NK-92 (cell line): ENCODE measurements at regions not wholly inside any gene's neighbourhood (a gene's known extent, or its start where the extent isn't known, plus 50 kb on each side); places are given as distances from the start of the nearest gene placed in this dataset.
"Not testable (repeated sequence)": the region's sequence is repeated elsewhere in the genome, so short reads cannot be mapped to it uniquely, and the experiment has no call there.

Experiments
- DNase-seq: peaks from one replicate; lab custom pipeline; 2025; ENCODE audit not compliant: unreplicated experiment; lab: John Stamatoyannopoulos, UW

GRCh38 chr13:79190932-79191331, 215.1 kb downstream of the RBM26 start:
- no peak for DNase-seq

DNA sequence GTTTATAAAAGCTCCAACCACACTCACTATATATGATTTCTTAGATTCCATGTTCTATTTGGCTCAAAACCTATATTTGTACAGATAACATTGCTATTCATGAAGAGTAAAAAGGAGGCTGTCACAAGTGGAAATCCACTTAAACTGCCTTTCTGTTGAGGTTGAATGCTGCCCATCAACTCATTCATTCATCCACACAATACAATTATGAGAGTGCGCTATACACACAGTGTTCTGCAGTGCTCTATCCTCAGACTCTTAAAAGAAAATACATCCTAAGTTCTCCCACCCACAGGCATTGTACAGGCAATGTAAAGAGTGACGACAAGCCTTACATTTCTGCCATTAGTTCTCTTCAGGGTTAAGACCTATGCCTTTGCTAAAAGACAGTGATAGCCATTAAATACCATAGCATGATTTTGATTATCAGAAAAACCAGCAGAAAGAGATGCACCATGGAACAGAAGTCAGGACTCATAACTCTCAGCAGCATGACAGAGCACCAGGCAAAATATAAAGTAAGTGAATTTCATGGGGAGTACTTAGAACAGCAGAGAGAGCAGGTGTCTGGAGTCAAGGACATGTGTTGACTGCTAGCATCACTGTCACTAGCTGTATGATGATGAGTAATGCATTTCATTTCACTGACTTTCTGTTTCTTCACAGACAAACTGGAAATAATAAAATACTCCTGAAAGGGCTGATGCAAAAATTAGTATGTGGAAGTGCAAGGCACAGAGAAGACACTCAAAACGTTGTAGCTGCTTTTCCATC, 218.0 kb downstream of the RBM26 start:
- no peak for DNase-seq

GRCh38 chr13:79185580-79185979, 220.5 kb downstream of the RBM26 start:
- DNase-seq: no peak

DNA sequence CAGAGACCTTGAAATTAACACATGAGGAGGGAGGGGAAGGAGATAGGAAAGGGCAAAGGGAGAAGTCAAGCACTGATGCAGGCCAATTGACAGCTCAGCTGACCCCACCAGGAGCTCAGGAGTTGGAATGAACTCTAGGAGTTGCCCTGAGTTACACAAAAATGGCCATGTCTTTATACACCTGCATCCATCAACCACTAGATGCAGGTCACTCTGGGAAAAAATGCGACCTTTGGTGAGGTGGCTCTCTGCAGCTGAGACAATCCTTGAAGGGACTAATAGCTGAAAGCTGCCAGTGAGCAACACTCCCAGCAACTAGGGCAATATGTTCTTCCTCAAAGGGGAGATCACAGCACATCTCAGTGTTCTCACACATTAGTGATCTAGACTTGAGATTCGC, 222.8 kb downstream of the RBM26 start:
- DNase-seq: no peak

DNA sequence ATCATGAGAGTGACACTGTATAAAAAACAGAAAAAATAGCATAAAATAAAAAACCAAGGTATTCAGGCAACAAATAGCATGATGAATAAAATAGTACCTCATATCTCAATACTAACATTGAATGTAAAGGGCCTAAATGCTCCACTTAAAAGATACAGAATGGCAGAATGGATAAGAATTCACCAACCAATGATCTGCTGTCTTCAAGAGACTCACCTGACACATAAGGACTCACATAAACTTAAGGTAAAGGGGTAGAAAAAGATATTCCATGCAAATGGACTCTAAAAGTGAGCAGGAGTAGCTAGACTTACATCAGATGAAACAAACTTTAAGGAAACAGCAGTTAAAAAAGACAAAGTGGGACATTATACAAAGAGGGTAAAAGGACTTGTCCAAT, 232.4 kb downstream of the RBM26 start:
- not testable (repeated sequence) for DNase-seq

GRCh38 chr13:79172924-79173323, 233.1 kb downstream of the RBM26 start:
- not testable (repeated sequence) for DNase-seq

DNA sequence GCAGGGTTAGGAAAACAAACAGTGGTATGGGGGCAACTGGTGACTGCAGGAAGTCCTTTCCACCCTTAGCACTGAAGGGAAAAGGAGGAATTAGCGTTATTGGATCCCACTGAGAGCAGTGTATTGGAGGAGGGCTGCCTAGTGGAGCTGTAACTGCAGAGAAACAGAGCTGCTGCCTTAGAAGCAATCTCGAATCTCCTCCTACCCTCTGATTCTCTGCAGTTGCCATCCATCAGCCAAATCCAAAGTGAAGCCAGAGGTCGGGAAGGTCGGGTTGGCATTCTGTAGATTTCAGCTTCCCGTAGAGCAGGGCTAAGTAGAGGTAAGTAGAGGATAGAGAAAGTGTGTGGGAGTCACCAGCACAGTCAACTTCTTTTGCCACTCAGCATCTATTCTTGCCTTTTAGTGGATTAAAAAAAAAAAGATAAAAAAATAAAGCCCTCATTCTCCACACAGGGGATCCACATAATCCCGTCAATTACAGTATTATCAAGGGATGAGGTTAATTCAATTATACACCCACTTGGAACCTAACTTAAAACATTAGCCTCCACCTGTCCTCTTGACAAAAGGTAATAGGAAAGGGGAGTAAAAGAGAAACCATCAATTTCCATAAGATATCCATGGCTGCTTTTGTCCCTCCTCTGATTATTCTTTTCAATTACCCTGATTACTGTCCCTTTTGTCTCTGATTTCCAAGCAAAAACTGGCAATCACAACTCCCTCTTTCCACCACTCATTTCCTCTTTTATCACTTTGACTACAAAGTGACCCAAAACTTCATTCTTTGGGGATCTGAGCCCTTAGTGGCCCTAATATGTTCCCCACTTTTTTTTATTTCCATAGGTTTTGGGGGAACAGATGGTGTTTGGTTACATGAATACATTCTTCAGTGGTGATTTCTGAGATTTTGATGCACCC, 234.7 kb downstream of the RBM26 start:
- DNase-seq: no peak

DNA sequence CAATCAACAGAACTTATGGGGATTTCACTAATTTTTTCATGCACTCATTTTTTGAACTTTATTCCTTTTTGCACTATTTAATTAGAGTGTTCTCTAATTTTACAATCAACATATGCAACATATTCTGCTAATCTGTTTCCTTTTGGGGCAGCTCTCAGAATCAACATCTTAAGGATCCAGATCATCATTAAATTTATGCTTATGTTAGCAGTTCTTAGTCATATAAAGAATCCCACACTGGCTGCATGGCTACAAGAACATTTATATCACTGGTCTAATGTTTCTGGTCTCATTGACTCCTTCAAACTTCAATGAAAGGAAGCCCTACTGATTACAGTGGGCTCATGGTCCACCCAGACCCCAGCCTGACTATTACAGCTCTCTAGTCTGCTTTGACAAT, 245.2 kb downstream of the RBM26 start:
- DNase-seq: no peak

DNA sequence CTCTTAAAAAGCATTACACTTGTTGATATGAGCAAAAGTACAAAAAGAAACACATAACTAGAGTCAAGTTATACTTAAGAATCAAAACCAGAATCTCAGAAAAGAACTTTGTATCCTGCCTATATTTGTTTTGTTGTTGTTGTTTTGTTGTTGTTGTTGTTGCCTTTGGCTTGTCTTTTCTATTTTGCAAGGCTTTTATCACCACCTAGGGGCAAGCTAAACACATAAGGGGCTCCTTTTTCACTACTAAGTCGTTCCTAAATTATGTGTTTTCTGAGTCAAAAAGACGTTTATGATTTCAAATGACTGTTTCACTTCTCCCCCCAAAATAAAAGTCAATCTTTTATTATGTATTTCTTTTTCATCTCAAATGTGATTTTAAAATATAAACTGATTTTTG, 250.2 kb downstream of the RBM26 start:
- no peak for DNase-seq

GRCh38 chr13:79149210-79149609, 256.8 kb downstream of the RBM26 start:
- DNase-seq: no peak

- no peak for DNase-seq
Measured at GRCh38 chr13:79141082-79141481, 265.0 kb downstream of the RBM26 start.

- no peak for DNase-seq
Measured at GRCh38 chr13:79128158-79128557, 277.9 kb downstream of the RBM26 start.

- no peak for DNase-seq
Measured at GRCh38 chr13:79126706-79127105, 279.3 kb downstream of the RBM26 start.

DNA sequence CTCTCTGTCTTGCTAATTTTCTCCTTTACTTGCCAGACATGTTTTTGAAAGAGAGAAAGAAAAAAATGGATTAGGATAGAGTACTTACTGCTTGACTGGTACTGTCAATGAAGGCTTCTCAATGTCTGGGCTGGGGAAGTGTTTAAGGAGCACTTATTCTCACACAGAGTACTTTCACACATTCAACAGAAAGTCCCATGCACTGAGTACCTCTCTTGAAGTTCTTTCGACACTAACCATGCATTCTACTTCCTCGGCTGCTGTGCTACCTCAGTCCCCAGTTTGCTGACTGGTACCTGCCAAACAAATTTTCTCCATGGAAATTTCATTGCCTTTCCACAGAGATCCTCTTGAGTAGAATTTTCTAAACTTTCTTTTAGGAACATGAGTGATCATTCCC, 281.9 kb downstream of the RBM26 start:
- no peak for DNase-seq

DNA sequence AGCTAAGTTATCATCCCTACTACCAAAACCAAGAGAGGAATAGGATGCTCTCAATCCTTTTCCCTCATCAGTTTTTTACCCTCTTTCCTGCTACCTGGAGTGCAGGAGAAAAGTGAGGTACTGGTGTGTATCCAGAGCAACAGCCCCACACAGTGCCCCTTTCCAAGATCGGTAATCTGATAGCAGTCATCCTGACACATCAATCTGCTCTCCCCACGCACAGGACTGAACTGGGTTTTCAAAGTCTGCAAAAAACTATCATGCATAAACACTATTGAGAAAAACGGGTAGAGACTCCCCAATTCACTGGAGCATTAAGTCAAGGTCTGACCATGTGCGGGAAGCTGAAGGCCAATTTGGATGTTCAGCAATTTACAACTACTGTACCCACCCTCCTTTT, 284.8 kb downstream of the RBM26 start:
- DNase-seq: no peak

DNA sequence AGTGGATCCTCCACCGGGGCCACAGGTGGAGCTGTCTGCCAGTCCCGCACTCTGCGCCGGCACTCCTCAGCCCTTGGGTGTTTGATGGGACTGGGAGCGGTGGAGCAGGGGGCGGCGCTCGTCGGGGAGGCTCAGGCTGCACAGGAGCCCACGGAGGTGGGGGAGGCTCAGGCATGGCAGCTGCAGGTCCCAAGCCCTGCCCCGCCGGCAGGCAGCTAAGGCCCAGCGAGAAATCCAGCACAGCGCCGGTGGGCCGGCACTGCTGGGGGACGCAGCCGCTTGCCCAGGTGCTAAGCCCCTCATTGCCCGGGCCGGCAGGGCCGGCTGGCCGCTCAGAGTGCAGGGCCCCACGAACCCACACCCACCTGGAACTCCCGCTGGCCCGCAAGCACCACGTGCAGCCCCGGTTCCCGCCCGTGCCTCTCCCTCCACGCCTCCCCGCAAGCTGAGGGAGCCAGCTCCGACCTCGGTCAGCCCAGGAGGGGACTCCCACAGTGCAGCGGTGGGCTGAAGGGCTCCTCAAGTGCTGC, 286.4 kb downstream of the RBM26 start:
- DNase-seq: no peak

GRCh38 chr13:79112016-79112415, 294.0 kb downstream of the RBM26 start:
- no peak for DNase-seq

DNA sequence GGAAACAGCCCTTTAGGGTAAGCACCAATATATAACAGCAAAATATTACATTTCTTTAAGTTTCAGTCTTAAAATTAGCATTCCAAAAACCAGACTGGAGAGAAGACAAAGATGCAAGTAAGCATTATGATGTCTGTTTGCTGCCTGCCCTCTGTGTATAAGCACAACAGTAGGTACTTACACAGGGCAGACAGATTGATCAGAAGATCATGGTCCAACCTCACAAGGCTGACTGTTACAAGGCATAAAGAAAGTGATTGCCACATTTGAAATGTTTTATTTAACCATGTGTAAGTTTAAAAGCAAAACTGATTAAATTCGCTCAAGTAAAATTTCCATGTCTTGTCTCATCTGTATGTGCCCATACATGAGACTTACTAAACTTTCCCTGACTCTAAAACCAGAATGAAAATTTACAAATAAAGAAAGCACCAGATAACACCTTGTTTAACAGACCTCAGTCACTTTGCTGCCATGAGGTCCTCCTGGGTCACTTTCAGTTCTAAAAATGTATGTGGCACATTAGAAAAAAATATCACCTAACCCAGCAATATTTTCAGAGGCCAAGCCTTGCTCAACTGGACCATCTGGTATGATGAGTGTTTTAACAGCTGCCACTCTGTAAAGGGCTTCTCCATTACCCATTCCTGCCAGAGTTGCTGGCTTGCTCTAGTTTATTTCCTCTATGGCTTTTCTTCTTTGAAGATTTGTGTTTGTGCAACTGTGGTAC, 297.0 kb downstream of the RBM26 start:
- DNase-seq: no peak

DNA sequence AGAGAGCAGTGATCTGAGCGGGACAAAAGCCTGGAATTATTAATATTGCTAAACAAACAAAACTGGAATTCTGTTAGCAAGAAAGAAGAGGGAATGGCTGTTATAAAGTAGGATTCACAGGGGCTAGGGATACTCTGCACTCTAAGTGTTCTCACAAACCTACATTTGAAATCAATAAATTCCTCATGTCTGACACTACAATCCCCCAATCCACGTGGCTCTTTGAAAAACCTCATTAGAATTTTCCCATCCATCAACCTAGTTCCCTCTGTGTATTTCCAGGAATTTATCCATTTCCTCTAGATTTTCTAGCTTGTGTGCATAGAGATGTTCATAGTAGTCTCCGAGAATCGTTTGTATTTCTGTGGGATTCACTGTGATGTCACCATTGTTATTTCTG, 307.5 kb downstream of the RBM26 start:
- no peak for DNase-seq

DNA sequence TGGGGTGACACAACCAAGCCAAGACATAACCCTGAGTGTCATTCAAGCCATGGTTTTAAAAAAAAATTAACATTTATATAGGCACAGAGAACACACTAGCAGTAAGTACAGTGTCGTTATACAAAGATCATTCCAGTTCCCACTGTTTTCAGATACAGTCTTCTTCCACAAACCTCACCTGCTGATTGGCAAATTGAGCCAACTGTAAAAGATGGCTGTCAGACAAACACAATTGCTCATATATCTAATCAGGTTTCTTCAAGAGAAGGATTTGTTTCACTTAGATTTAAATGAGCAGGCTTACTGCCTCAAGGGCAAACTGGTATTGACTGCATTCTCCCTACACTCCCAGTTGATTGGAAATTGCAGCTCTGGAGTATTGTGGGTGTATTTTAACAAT, 308.9 kb downstream of the RBM26 start:
- no peak for DNase-seq

DNA sequence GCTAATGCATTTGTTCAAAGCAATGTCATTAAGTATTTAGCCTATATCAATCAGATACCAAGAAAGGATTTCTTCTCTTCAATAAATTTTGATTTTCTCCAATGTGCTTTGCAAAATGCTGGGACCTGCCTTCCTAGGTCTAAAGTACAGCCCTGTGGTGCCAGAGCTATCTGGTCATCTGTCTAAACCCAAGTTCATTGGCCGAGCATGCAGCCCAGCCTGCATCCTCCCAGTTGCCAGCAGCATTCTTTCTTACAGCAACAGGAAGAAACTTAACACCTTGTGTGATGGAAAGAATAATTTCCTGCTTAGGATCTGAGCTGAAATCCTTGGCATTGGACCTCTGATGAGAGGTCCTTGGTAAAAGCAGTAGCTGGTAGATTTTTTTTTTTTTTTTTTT, 310.0 kb downstream of the RBM26 start:
- no peak for DNase-seq
